ENCODE measurements at regions not wholly inside any gene's neighbourhood (a gene's known extent, or its start where the extent isn't known, plus 50 kb on each side); places are given as distances from the start of the nearest gene placed in this dataset.

DNA sequence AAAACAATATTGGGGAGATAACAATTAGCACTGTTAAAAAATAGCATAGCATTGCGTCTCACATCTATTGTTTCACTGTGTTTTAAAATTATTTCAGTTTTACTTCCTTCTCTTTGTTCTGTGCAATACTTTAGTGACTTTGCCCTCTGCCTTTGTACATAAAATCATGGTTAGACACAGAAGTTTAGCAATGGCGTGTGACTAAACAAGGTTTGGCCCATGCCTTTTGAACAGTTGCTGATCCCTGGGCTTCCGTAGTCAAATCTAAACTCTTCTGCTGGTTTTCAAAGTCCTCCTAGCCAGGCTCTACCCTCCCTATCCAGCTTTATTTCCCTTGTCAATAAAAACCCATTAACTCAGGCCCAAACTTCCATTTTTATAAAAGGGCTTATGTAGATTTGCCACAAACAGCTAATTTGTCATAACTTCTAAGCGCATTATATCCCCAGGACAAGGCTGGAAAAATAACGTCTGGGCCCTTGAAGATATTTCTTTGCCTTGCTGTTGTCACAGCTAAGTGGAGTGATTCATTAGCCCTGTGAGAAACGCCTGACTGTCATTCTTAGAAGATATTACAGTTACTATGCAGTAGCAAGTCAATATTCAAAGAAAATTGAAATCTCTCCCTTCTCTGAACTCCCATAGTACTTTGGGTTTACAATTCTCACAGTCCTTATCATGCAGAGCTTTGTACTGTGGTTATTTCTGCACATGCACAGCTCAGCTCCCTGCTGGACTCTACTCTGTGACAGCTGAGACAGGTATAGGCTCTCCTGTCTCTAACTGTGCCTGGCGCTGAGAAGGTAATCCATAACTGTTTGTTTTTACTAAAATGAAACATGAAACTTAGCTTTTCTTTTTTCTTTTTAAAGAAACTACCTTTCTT, 123.4 kb upstream of the SLC24A5 start:
- H3K27ac Mint-ChIP-seq: no peak overlapping the region
- no peaks in the 10 kb centered on the region for H3K4me1 ChIP-seq
- H3F3A ChIP-seq (ENCODE audit: low read depth): no peaks in the 10 kb centered on the region
- no peaks in the 10 kb centered on the region for H3K79me2 ChIP-seq (ENCODE audit: low read depth)
- H4K20me1 ChIP-seq (ENCODE audit: low read depth): no peaks in the 10 kb centered on the region
- H3K27me3 ChIP-seq: no peaks in the 10 kb centered on the region
- no peaks in the 10 kb centered on the region for H3K9me3 ChIP-seq (ENCODE audit: low read depth)
- H2AFZ ChIP-seq (replicated peaks): no peak overlapping the region
- no peak for TF ChIP-seq EZH2phosphoT487 (IDR thresholded peaks at IDR 0.05)
- no peak for TF ChIP-seq CTCF (IDR thresholded peaks at IDR 0.05)
- no peak for TF ChIP-seq EZH2 (IDR thresholded peaks at IDR 0.05)
- no peaks in the 10 kb centered on the region for H3K27me3 Mint-ChIP-seq (ENCODE audit: insufficient read depth, low read depth)
- no peak overlapping the region for H3K9ac ChIP-seq
- H3K4me1 Mint-ChIP-seq: no peaks in the 10 kb centered on the region
- H3K27ac ChIP-seq: no peak overlapping the region
- no peaks in the 10 kb centered on the region for H3K36me3 ChIP-seq
- H3K9me3 Mint-ChIP-seq: no peaks in the 10 kb centered on the region
- H3K4me3 Mint-ChIP-seq: no peak overlapping the region
- no peak for DNase-seq (ENCODE audit: low spot score)
- H3K4me3 ChIP-seq: no peak overlapping the region
- no peaks in the 10 kb centered on the region for H3K36me3 Mint-ChIP-seq
- no peak overlapping the region for H3K4me2 ChIP-seq

DNA sequence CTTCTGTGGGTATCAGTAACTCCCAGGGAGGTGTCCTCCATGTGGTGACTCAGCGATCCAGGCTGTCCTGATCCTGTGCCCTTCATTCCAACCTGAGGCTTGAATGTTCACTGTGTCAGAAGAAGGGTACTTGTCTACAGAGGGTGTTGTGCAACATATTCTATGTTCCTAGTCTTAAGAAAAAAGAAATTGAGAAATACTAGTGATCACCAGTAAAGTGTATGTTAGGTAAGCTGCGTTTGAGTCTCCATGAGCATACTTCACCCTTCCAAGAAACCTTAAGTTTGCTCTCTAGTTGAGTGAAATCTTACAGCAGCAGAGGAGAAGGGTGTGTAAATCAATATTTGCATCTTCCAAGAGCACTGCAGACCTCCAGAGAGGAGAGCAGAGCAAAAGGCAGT, 122.2 kb upstream of the SLC24A5 start:
- Histone ChIP-seq H3K9ac (no peak overlapping the region), H3K27ac (no peak overlapping the region), H3K27me3 (no peaks in the 10 kb centered on the region), H3K4me2 (no peak overlapping the region), H3K4me3 (no peak overlapping the region), H3K4me1 (no peaks in the 10 kb centered on the region), H4K20me1 (ENCODE audit: low read depth) (no peaks in the 10 kb centered on the region), H3F3A (ENCODE audit: low read depth) (no peaks in the 10 kb centered on the region), H2AFZ (replicated peaks) (no peak overlapping the region), H3K9me3 (ENCODE audit: low read depth) (no peaks in the 10 kb centered on the region), H3K36me3 (no peaks in the 10 kb centered on the region), H3K79me2 (ENCODE audit: low read depth) (no peaks in the 10 kb centered on the region)
- H3K27ac Mint-ChIP-seq: no peak overlapping the region
- DNase-seq (ENCODE audit: low spot score): no peak
- H3K36me3 Mint-ChIP-seq: no peaks in the 10 kb centered on the region
- no peaks in the 10 kb centered on the region for H3K27me3 Mint-ChIP-seq (ENCODE audit: insufficient read depth, low read depth)
- H3K9me3 Mint-ChIP-seq: no peaks in the 10 kb centered on the region
- no peak overlapping the region for H3K4me3 Mint-ChIP-seq
- no peak for TF ChIP-seq EZH2phosphoT487 (IDR thresholded peaks at IDR 0.05)
- TF ChIP-seq CTCF (IDR thresholded peaks at IDR 0.05): no peak
- TF ChIP-seq EZH2 (IDR thresholded peaks at IDR 0.05): no peak
- no peaks in the 10 kb centered on the region for H3K4me1 Mint-ChIP-seq

DNA sequence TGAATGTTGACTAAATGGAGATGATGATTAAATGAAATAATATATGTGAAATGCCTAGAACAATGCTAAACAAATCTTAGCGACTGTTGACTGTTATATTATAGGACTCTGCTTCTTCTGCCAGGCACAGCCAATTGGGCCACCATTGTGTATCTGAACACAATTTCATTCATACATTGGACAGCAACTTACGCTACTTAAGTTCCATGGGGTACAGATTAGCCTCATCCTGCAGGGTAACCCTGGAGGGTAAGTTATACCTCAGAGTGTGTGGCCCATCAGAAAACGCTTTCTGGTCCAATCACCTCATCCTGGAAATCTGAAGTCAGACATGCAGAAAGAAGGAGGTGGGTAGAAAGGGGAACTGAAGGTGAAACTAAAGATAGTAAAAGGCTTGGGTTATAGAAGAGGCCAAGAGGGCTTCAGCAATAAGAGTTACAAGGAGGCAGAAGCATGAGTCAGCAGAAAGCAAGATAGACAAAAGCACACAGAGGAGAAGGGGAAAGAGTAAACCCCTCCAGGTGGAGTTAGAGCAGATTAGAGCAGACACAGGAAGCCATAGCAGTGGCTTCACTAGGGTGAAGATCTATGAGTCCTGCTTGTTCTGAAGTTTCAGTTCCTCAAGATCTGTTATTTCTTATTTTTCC, 119.3 kb upstream of the SLC24A5 start:
- H3K4me2 ChIP-seq: no peak overlapping the region
- no peaks in the 10 kb centered on the region for H3F3A ChIP-seq (ENCODE audit: low read depth)
- no peak for DNase-seq (ENCODE audit: low spot score)
- H3K27me3 ChIP-seq: no peaks in the 10 kb centered on the region
- H3K79me2 ChIP-seq (ENCODE audit: low read depth): no peaks in the 10 kb centered on the region
- Mint-ChIP-seq H3K9me3 (peaks cover 3% of the 10 kb centered on the region), H3K4me1 (peaks cover 9% of the 10 kb centered on the region), H3K36me3 (no peaks in the 10 kb centered on the region), H3K27me3 (ENCODE audit: insufficient read depth, low read depth) (no peaks in the 10 kb centered on the region), H3K27ac (no peak overlapping the region), H3K4me3 (no peak overlapping the region)
- no peaks in the 10 kb centered on the region for H3K36me3 ChIP-seq
- no peaks in the 10 kb centered on the region for H3K9me3 ChIP-seq (ENCODE audit: low read depth)
- no peak overlapping the region for H3K4me3 ChIP-seq
- no peaks in the 10 kb centered on the region for H4K20me1 ChIP-seq (ENCODE audit: low read depth)
- H3K9ac ChIP-seq: no peak overlapping the region
- no peaks in the 10 kb centered on the region for H3K4me1 ChIP-seq
- peak overlapping the region; percentile 10 for H2AFZ ChIP-seq (replicated peaks)
- TF ChIP-seq EZH2phosphoT487 (IDR thresholded peaks at IDR 0.05) (no peak), CTCF (IDR thresholded peaks at IDR 0.05) (no peak), EZH2 (IDR thresholded peaks at IDR 0.05) (no peak)
- no peak overlapping the region for H3K27ac ChIP-seq
